Stimulated activated CD8-positive, alpha-beta memory T cell treated with anti-CD3 and anti-CD28 coated beads, Interleukin-7, amount 100 ng/mL, for 48 hours (primary cell): ENCODE measurements at regions not wholly inside any gene's neighbourhood (a gene's known extent, or its start where the extent isn't known, plus 50 kb on each side); places are given as distances from the start of the nearest gene placed in this dataset.
"Not testable (repeated sequence)": the region's sequence is repeated elsewhere in the genome, so short reads cannot be mapped to it uniquely, and the experiment has no call there.

ENCODE experiments used
- DNase-seq, 2 donors: peaks; one replicate each; pipeline ENCODE4 v3.0.0-alpha.2; 2020; ENCODE audit warnings: low read depth in 1 of 2; ENCODE audit errors: extremely low read depth in 1 of 2

GRCh38 chr12:31822761-31823160 is 93.9 kb upstream of the AMN1 start:
- no peak for DNase-seq

- DNase-seq, result no peak
Observed at GRCh38 chr12:31821484-31821883, 92.7 kb upstream of the AMN1 start.

GRCh38 chr12:31820832-31821231 is 92.0 kb upstream of the AMN1 start:
- no peak for DNase-seq

- no peak for DNase-seq
Observed at GRCh38 chr12:31819427-31819826, 90.6 kb upstream of the AMN1 start.

GRCh38 chr12:31818623-31819268 is 89.9 kb upstream of the AMN1 start:
- no peak for DNase-seq

GRCh38 chr12:31817120-31817519 is 88.3 kb upstream of the AMN1 start:
- DNase-seq, result no peak

- DNase-seq, result no peak
Observed at GRCh38 chr12:31815096-31815495, 86.3 kb upstream of the AMN1 start.

GRCh38 chr12:31813305-31813704 is 84.5 kb upstream of the AMN1 start:
- DNase-seq, result no peak

GRCh38 chr12:31807773-31808097 is 78.9 kb upstream of the AMN1 start:
- DNase-seq, result no peak

GRCh38 chr12:31807081-31807772 is 78.4 kb upstream of the AMN1 start:
- not testable (repeated sequence) for DNase-seq

GRCh38 chr12:31805681-31806080 is 76.9 kb upstream of the AMN1 start:
- DNase-seq, result not testable (repeated sequence)

- DNase-seq, result not testable (repeated sequence)
Observed at GRCh38 chr12:31804707-31805106, 75.9 kb upstream of the AMN1 start.

GRCh38 chr12:31804185-31804504 is 75.3 kb upstream of the AMN1 start:
- DNase-seq, result no peak

- DNase-seq, result no peak
Observed at GRCh38 chr12:31803306-31804184, 74.7 kb upstream of the AMN1 start.

GRCh38 chr12:31801872-31802271 is 73.1 kb upstream of the AMN1 start:
- no peak for DNase-seq

- DNase-seq, result no peak
Observed at GRCh38 chr12:31797230-31797872, 68.5 kb upstream of the AMN1 start.

GRCh38 chr12:31796270-31796951 is 67.6 kb upstream of the AMN1 start:
- no peak for DNase-seq

GRCh38 chr12:31794745-31795144 is 65.9 kb upstream of the AMN1 start:
- no peak for DNase-seq

GRCh38 chr12:31791265-31791664 is 62.4 kb upstream of the AMN1 start:
- DNase-seq, result not testable (repeated sequence)

GRCh38 chr12:31790759-31791158 is 61.9 kb upstream of the AMN1 start:
- DNase-seq, result no peak

- DNase-seq, result no peak
Observed at GRCh38 chr12:31785318-31785717, 56.5 kb upstream of the AMN1 start.
